SJSA1 (cell line): ENCODE measurements at regions not wholly inside any gene's neighbourhood (a gene's known extent, or its start where the extent isn't known, plus 50 kb on each side); places are given as distances from the start of the nearest gene placed in this dataset.

Experiments
- DNase-seq, 2 experiments: peaks; one replicate each; pipeline ENCODE4 v3.0.0-alpha.2; 2015 to 2020; ENCODE audit warnings: low spot score in 2 of 2, low read depth in 1 of 2
- H3K27ac ChIP-seq: fragments of 250-450 bp; sonication (Bioruptor Pico); 2 replicates; pipeline ENCODE4 v1.5.1; 2020; ENCODE audit warnings: mild to moderate bottlenecking, moderate library complexity
- H3K27me3 ChIP-seq: fragments of 250-450 bp; sonication (Bioruptor Pico); replicated peaks from 2 replicates; pipeline ENCODE4 v1.5.1; 2020; ENCODE audit warnings: mild to moderate bottlenecking, moderate library complexity
- H3K36me3 ChIP-seq: fragments of 250-450 bp; sonication (Bioruptor Pico); 2 replicates; pipeline ENCODE4 v1.5.1; 2020; ENCODE audit warnings: mild to moderate bottlenecking
- H3K4me1 ChIP-seq: fragments of 250-450 bp; sonication (Bioruptor Pico); replicated peaks from 2 replicates; pipeline ENCODE4 v1.6.1; 2021; ENCODE audit warnings: mild to moderate bottlenecking
- H3K4me3 ChIP-seq: fragments of 250-450 bp; sonication (Bioruptor Pico); 2 replicates; pipeline ENCODE4 v1.5.1; 2020; ENCODE audit warnings: mild to moderate bottlenecking
- H3K9me3 ChIP-seq: fragments of 250-450 bp; sonication (Bioruptor Pico); replicated peaks from 2 replicates; pipeline ENCODE4 v1.5.1; 2020; ENCODE audit warnings: mild to moderate bottlenecking

GRCh38 chr7:156473476-156474240 lies 166.9 kb upstream of the RNF32 start:
- no peak overlapping the region for H3K27ac ChIP-seq
- H3K4me1 ChIP-seq = peaks cover 3% of the 10 kb centered on the region
- H3K9me3 ChIP-seq = no peaks in the 10 kb centered on the region
- H3K36me3 ChIP-seq = no peaks in the 10 kb centered on the region
- no peak for DNase-seq
- 0 out of 2 replicates have a peak, but pooled peaks cover 2% of the 10 kb centered on the region for H3K27me3 ChIP-seq
- no peak overlapping the region for H3K4me3 ChIP-seq

- Histone ChIP-seq H3K4me3 (no peak overlapping the region), H3K27me3 (peaks cover 7% of the 10 kb centered on the region; the same call in 1 of the 2 replicates), H3K9me3 (no peaks in the 10 kb centered on the region), H3K36me3 (no peaks in the 10 kb centered on the region), H3K4me1 (peaks cover 3% of the 10 kb centered on the region), H3K27ac (no peak overlapping the region)
- no peak for DNase-seq
Observed at GRCh38 chr7:156472267-156472666, 168.3 kb upstream of the RNF32 start.

- Histone ChIP-seq H3K36me3 (no peaks in the 10 kb centered on the region), H3K27ac (no peak overlapping the region), H3K9me3 (no peaks in the 10 kb centered on the region), H3K27me3 (peaks cover 11% of the 10 kb centered on the region; the same call in 1 of the 2 replicates), H3K4me1 (peaks cover 3% of the 10 kb centered on the region), H3K4me3 (no peak overlapping the region)
- DNase-seq = no peak
Observed at GRCh38 chr7:156470399-156471320, 169.9 kb upstream of the RNF32 start.

GRCh38 chr7:156466955-156467625 lies 173.5 kb upstream of the RNF32 start:
- no peak overlapping the region for H3K4me3 ChIP-seq
- no peaks in the 10 kb centered on the region for H3K9me3 ChIP-seq
- peaks cover 10% of the 10 kb centered on the region; the same call in 1 of the 2 replicates for H3K27me3 ChIP-seq
- DNase-seq = no peak
- no peak overlapping the region for H3K27ac ChIP-seq
- no peaks in the 10 kb centered on the region for H3K4me1 ChIP-seq
- H3K36me3 ChIP-seq = no peaks in the 10 kb centered on the region

GRCh38 chr7:156466272-156466671 lies 174.3 kb upstream of the RNF32 start:
- Histone ChIP-seq H3K27me3 (peaks cover 10% of the 10 kb centered on the region; the same call in 1 of the 2 replicates), H3K36me3 (no peaks in the 10 kb centered on the region), H3K4me1 (no peaks in the 10 kb centered on the region), H3K4me3 (no peak overlapping the region), H3K9me3 (no peaks in the 10 kb centered on the region), H3K27ac (no peak overlapping the region)
- no peak for DNase-seq

- H3K27ac ChIP-seq = no peak overlapping the region
- H3K27me3 ChIP-seq = peaks cover 14% of the 10 kb centered on the region; the same call in 1 of the 2 replicates
- no peaks in the 10 kb centered on the region for H3K9me3 ChIP-seq
- no peak for DNase-seq
- H3K36me3 ChIP-seq = no peaks in the 10 kb centered on the region
- H3K4me1 ChIP-seq = no peaks in the 10 kb centered on the region
- H3K4me3 ChIP-seq = no peak overlapping the region
Observed at GRCh38 chr7:156465186-156465585, 175.4 kb upstream of the RNF32 start.

- H3K4me1 ChIP-seq = no peaks in the 10 kb centered on the region
- H3K9me3 ChIP-seq = no peaks in the 10 kb centered on the region
- H3K4me3 ChIP-seq = no peak overlapping the region
- DNase-seq = no peak
- peaks cover 19% of the 10 kb centered on the region; the same call in 1 of the 2 replicates for H3K27me3 ChIP-seq
- no peaks in the 10 kb centered on the region for H3K36me3 ChIP-seq
- H3K27ac ChIP-seq = no peak overlapping the region
Observed at GRCh38 chr7:156464339-156464738, 176.2 kb upstream of the RNF32 start.

- Histone ChIP-seq H3K4me3 (no peak overlapping the region), H3K27ac (no peak overlapping the region), H3K27me3 (peaks cover 19% of the 10 kb centered on the region; the same call in 1 of the 2 replicates), H3K4me1 (no peaks in the 10 kb centered on the region), H3K9me3 (no peaks in the 10 kb centered on the region), H3K36me3 (no peaks in the 10 kb centered on the region)
- no peak for DNase-seq
Observed at GRCh38 chr7:156463280-156463679, 177.3 kb upstream of the RNF32 start.

GRCh38 chr7:156461881-156462665 lies 178.5 kb upstream of the RNF32 start:
- no peak for DNase-seq
- Histone ChIP-seq H3K9me3 (no peaks in the 10 kb centered on the region), H3K4me3 (no peak overlapping the region), H3K4me1 (no peaks in the 10 kb centered on the region), H3K27me3 (peaks cover 14% of the 10 kb centered on the region; the same call in 1 of the 2 replicates), H3K27ac (no peak overlapping the region), H3K36me3 (no peaks in the 10 kb centered on the region)

GRCh38 chr7:156460858-156461627 lies 179.5 kb upstream of the RNF32 start:
- H3K27me3 ChIP-seq = peaks cover 14% of the 10 kb centered on the region; the same call in 1 of the 2 replicates
- no peaks in the 10 kb centered on the region for H3K4me1 ChIP-seq
- H3K4me3 ChIP-seq = no peak overlapping the region
- no peak for DNase-seq
- no peaks in the 10 kb centered on the region for H3K9me3 ChIP-seq
- H3K27ac ChIP-seq = no peak overlapping the region
- H3K36me3 ChIP-seq = no peaks in the 10 kb centered on the region

- no peaks in the 10 kb centered on the region for H3K4me1 ChIP-seq
- H3K27ac ChIP-seq = no peak overlapping the region
- no peaks in the 10 kb centered on the region for H3K9me3 ChIP-seq
- DNase-seq = no peak
- peaks cover 9% of the 10 kb centered on the region; the same call in 1 of the 2 replicates for H3K27me3 ChIP-seq
- H3K36me3 ChIP-seq = no peaks in the 10 kb centered on the region
- no peak overlapping the region for H3K4me3 ChIP-seq
Observed at GRCh38 chr7:156459582-156459981, 181.0 kb upstream of the RNF32 start.

GRCh38 chr7:156459067-156459466 lies 181.5 kb upstream of the RNF32 start:
- Histone ChIP-seq H3K36me3 (no peaks in the 10 kb centered on the region), H3K27me3 (peaks cover 9% of the 10 kb centered on the region; the same call in 1 of the 2 replicates), H3K4me3 (no peak overlapping the region), H3K27ac (no peak overlapping the region), H3K4me1 (no peaks in the 10 kb centered on the region), H3K9me3 (no peaks in the 10 kb centered on the region)
- no peak for DNase-seq
